ENCODE measurements at regions not wholly inside any gene's neighbourhood (a gene's known extent, or its start where the extent isn't known, plus 50 kb on each side); places are given as distances from the start of the nearest gene placed in this dataset.
"Not testable (repeated sequence)": the region's sequence is repeated elsewhere in the genome, so short reads cannot be mapped to it uniquely, and the experiment has no call there.

- no peak overlapping the region for H3K9ac ChIP-seq (ENCODE audit: low read depth, low read length, poor library complexity, severe bottlenecking)
- H3K9me3 ChIP-seq (ENCODE audit: insufficient read depth, low read depth, low read length) = no peaks in the 10 kb centered on the region
- TF ChIP-seq CTCF (conservative IDR thresholded peaks at IDR 0.05; ENCODE audit: low read length) = no peak
- no peak for TF ChIP-seq EZH2phosphoT487 (IDR thresholded peaks at IDR 0.05; ENCODE audit: borderline replicate concordance)
- no peaks in the 10 kb centered on the region for H3K79me2 ChIP-seq (ENCODE audit: insufficient read depth, low read length)
- no peaks in the 10 kb centered on the region for H3F3A ChIP-seq (ENCODE audit: low read depth)
- no peaks in the 10 kb centered on the region for H4K20me1 ChIP-seq (ENCODE audit: insufficient read depth, low read length, poor library complexity, severe bottlenecking)
- H3K9me2 ChIP-seq (replicated peaks; ENCODE audit: low read depth, low read length) = no peaks in the 10 kb centered on the region
- H3K4me1 ChIP-seq (ENCODE audit: insufficient read depth, low read length, poor library complexity, severe bottlenecking) = no peaks in the 10 kb centered on the region
- H2AFZ ChIP-seq (ENCODE audit: low read length) = no peak overlapping the region
- H3K36me3 ChIP-seq (ENCODE audit: insufficient read depth, low read length) = no peaks in the 10 kb centered on the region
- H3K4me2 ChIP-seq (ENCODE audit: low read depth, low read length, poor library complexity, severe bottlenecking) = no peak overlapping the region
- H3K4me3 ChIP-seq (ENCODE audit: low read length, poor library complexity, severe bottlenecking) = no peak overlapping the region
- H3K27me3 ChIP-seq (ENCODE audit: insufficient read depth, low read length, poor library complexity, severe bottlenecking) = no peaks in the 10 kb centered on the region
Observed at GRCh38 chr4:165813606-165814005, 59.4 kb upstream of the TLL1 start.

DNA sequence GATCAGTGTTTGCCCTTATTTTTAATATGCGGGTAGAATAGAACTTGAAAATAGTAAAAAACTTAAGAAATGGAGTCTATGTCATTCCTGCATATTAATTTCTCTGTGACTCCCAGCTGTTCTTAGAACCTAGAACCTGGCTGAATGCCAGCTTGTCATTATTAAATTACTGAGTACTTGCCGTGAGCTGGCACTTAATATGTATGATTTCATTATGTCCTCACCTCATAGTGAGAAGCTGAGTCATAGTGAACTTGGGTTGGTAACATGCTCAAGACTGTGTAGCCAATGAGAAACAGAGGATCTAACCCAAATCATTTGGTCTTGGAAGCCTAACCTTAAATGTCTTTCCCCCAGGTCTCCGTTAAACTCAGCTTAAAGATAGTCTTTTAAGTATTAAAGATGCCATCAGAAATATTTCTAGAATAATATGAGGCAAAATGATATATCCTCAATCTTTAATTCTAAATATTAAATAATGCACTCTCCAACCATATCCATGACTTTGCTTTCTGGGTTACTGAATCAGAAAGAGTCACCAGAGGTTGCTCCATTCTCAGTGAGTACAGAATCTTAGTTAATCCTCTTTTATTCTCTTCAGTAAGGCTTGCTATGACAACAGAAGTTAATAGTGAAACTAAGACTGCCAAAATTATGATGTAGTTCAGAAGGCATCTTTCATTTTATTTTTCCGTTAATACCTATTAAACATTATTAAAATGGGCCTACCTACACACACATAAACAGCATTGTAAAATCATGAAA, 58.6 kb upstream of the TLL1 start:
- H3K9me2 ChIP-seq (replicated peaks; ENCODE audit: low read depth, low read length) = no peaks in the 10 kb centered on the region
- no peak overlapping the region for H3K4me3 ChIP-seq (ENCODE audit: low read length, poor library complexity, severe bottlenecking)
- no peaks in the 10 kb centered on the region for H4K20me1 ChIP-seq (ENCODE audit: insufficient read depth, low read length, poor library complexity, severe bottlenecking)
- H3K4me2 ChIP-seq (ENCODE audit: low read depth, low read length, poor library complexity, severe bottlenecking) = no peak overlapping the region
- H2AFZ ChIP-seq (ENCODE audit: low read length) = no peak overlapping the region
- no peaks in the 10 kb centered on the region for H3F3A ChIP-seq (ENCODE audit: low read depth)
- no peaks in the 10 kb centered on the region for H3K79me2 ChIP-seq (ENCODE audit: insufficient read depth, low read length)
- H3K27me3 ChIP-seq (ENCODE audit: insufficient read depth, low read length, poor library complexity, severe bottlenecking) = no peaks in the 10 kb centered on the region
- no peak for TF ChIP-seq EZH2phosphoT487 (IDR thresholded peaks at IDR 0.05; ENCODE audit: borderline replicate concordance)
- TF ChIP-seq CTCF (conservative IDR thresholded peaks at IDR 0.05; ENCODE audit: low read length) = no peak
- H3K36me3 ChIP-seq (ENCODE audit: insufficient read depth, low read length) = no peaks in the 10 kb centered on the region
- H3K9me3 ChIP-seq (ENCODE audit: insufficient read depth, low read depth, low read length) = no peaks in the 10 kb centered on the region
- H3K4me1 ChIP-seq (ENCODE audit: insufficient read depth, low read length, poor library complexity, severe bottlenecking) = no peaks in the 10 kb centered on the region
- H3K9ac ChIP-seq (ENCODE audit: low read depth, low read length, poor library complexity, severe bottlenecking) = no peak overlapping the region

DNA sequence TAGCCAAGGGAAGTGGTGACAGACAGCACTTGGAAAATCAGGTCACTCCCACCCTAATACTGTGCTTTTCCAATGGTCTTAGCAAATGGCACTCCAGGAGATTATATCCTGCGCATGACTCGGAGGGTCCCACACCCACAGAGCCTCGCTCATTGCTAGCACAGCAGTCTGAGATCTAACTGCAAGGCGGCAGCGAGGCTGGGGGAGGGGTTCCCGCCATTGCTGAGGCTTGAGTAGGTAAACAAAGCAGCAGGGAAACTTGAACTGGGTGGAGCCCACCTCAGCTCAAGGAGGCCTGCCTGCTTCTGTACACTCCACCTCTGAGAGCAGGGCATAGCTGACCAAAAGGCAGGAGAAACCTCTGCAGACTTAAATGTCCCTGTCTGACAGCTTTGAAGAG, 53.9 kb upstream of the TLL1 start:
- not testable (repeated sequence) for H3F3A ChIP-seq (ENCODE audit: low read depth); H3K9ac ChIP-seq (ENCODE audit: low read depth, low read length, poor library complexity, severe bottlenecking); H4K20me1 ChIP-seq (ENCODE audit: insufficient read depth, low read length, poor library complexity, severe bottlenecking); H3K9me2 ChIP-seq (replicated peaks; ENCODE audit: low read depth, low read length); H3K4me2 ChIP-seq (ENCODE audit: low read depth, low read length, poor library complexity, severe bottlenecking); H2AFZ ChIP-seq (ENCODE audit: low read length); H3K4me3 ChIP-seq (ENCODE audit: low read length, poor library complexity, severe bottlenecking); H3K79me2 ChIP-seq (ENCODE audit: insufficient read depth, low read length); H3K36me3 ChIP-seq (ENCODE audit: insufficient read depth, low read length); H3K9me3 ChIP-seq (ENCODE audit: insufficient read depth, low read depth, low read length); H3K4me1 ChIP-seq (ENCODE audit: insufficient read depth, low read length, poor library complexity, severe bottlenecking); H3K27me3 ChIP-seq (ENCODE audit: insufficient read depth, low read length, poor library complexity, severe bottlenecking)
